Prostate gland (tissue), 2 donors: ENCODE measurements at regions not wholly inside any gene's neighbourhood (a gene's known extent, or its start where the extent isn't known, plus 50 kb on each side); places are given as distances from the start of the nearest gene placed in this dataset.

Experiments
- DNase-seq: peaks from one replicate; pipeline ENCODE4 v3.0.0-alpha.2; 2019; ENCODE audit warnings: low spot score
- H3K27ac ChIP-seq, 2 donors: fragments of 200-600 bp; sonication (generic); 2 replicates each; pipeline ENCODE4 v1.5.1; 2017 to 2019
- H3K27me3 ChIP-seq: fragments of 200-600 bp; sonication (generic); replicated peaks from 2 replicates; pipeline ENCODE4 v1.5.1; 2019; ENCODE audit not compliant: insufficient read depth
- H3K36me3 ChIP-seq, 2 donors: fragments of 200-600 bp; sonication (generic); 1 replicate in 1 of 2; 2 replicates in 1 of 2; pipeline versions ENCODE4 v1.5.1 to v1.8.1; 2017 to 2019
- H3K4me1 ChIP-seq: fragments of 200-600 bp; sonication (generic); replicated peaks from 2 replicates; pipeline ENCODE4 v1.5.1; 2019
- H3K4me3 ChIP-seq, 2 donors: fragments of 200-600 bp; sonication (generic); 2 replicates each; pipeline ENCODE4 v1.5.1; 2017 to 2019
- H3K9me3 ChIP-seq: fragments of 200-600 bp; sonication (generic); 2 replicates; pipeline ENCODE4 v1.5.1; 2017
- POLR2A ChIP-seq: fragments of 450-650 bp; IDR thresholded peaks from one replicate; pipeline ENCODE4 v1.6.1; 2016; ENCODE audit warnings: antibody characterized with exemption, mild to moderate bottlenecking
- POLR2AphosphoS5 ChIP-seq: sonication (generic); formaldehyde crosslinking; IDR thresholded peaks from one replicate; pipeline ENCODE4 v1.6.1; 2017; ENCODE audit warnings: antibody characterized with exemption
- WGBS: methylation state at CpG from one replicate; pipeline ENCODE4 v1.1.5; 2018; 5-methylcytosine and 5-hydroxymethylcytosine counted together
- intact Hi-C: fragments of 100-400 bp; cut with DNase I; formaldehyde crosslinking; loops from one replicate; pipeline ENCODE4 v1.14.2; 2022
- TF ChIP-seq, protein P1 (sequence below), 4 experiments: fragments of 200-600 bp in 2 of 4; fragments of 450-650 bp in 2 of 4; sonication (generic) in 2 of 4; IDR thresholded peaks; 1 replicate in 3 of 4; 2 replicates in 1 of 4; pipeline ENCODE4 v1.5.1; 2016 to 2019; ENCODE audit warnings: antibody characterized with exemption in 4 of 4, mild to moderate bottlenecking in 2 of 4, moderate library complexity in 2 of 4

DNA sequence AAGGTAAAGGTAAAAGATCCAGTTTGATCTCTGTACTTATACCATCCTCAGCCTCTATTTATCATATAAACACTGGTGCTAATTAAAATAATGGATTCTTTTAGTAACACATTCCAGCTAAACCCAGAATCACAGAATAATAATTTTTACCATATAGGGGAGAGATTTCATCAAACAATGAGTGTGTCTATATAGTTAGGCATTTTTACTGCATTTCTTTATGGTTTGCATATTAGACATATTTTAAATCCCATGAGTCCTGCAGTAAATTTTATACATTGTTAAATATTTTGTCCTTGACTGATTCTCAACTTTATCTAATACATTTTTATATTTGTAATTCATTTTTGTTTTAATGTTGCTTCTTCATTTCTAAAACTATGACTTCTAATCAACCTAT lies 323.7 kb upstream of the AGTR1 start:
- no peak for DNase-seq
- Histone ChIP-seq H3K4me3 (no peak overlapping the region), H3K36me3 (no peaks in the 10 kb centered on the region), H3K27ac (no peak overlapping the region), H3K4me1 (no peaks in the 10 kb centered on the region), H3K27me3 (no peaks in the 10 kb centered on the region), H3K9me3 (no peaks in the 10 kb centered on the region)
- intact Hi-C loops: no loop called here
- TF ChIP-seq POLR2A (no peak), POLR2AphosphoS5 (no peak)
- TF ChIP-seq, protein P1, sequence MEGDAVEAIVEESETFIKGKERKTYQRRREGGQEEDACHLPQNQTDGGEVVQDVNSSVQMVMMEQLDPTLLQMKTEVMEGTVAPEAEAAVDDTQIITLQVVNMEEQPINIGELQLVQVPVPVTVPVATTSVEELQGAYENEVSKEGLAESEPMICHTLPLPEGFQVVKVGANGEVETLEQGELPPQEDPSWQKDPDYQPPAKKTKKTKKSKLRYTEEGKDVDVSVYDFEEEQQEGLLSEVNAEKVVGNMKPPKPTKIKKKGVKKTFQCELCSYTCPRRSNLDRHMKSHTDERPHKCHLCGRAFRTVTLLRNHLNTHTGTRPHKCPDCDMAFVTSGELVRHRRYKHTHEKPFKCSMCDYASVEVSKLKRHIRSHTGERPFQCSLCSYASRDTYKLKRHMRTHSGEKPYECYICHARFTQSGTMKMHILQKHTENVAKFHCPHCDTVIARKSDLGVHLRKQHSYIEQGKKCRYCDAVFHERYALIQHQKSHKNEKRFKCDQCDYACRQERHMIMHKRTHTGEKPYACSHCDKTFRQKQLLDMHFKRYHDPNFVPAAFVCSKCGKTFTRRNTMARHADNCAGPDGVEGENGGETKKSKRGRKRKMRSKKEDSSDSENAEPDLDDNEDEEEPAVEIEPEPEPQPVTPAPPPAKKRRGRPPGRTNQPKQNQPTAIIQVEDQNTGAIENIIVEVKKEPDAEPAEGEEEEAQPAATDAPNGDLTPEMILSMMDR (IDR thresholded peaks at IDR 0.05): no peak

DNA sequence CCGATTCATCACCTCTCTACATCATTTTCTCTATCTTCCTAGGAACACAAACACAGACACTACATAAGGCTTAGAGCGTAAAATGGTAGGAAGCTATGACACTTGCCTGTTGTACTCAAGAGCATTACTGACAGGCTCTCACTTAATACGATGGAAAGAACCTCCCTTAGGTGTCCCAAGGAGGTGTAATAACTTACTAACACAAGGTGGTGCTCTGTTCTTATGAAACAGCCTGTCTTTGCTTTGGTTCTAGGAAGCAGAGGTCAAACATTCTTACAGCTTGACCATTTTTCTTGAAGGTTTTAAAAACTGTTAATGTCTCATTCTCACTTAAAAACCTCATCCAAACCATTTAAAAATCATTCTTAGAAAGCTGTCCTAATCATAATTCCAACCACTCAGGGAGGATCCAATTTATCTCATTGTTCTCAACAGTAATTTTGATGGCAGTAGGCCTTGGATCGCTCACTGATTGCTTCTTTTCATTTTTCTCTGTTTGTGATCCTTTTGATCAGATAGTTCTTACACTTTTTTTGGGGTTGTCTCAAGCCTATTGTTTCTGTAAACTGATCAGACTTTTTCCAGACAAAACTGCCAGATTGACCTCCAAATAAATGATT lies 317.8 kb upstream of the AGTR1 start:
- TF ChIP-seq POLR2AphosphoS5: peak; percentile 7
- no peak for TF ChIP-seq POLR2A
- TF ChIP-seq, protein P1 (IDR thresholded peaks at IDR 0.05): peak in 3 of 4 experiments; percentile 41 to 66 (median 54)
- Histone ChIP-seq H3K27ac (no peak overlapping the region), H3K27me3 (no peaks in the 10 kb centered on the region), H3K4me1 (no peaks in the 10 kb centered on the region), H3K36me3 (no peaks in the 10 kb centered on the region), H3K9me3 (no peaks in the 10 kb centered on the region), H3K4me3 (no peak overlapping the region)
- peak; percentile 5 for DNase-seq
- intact Hi-C loops: loop anchor here (5.0 kb wide), 1 partner anchor 337 kb away; no protein-coding TSS in a partner anchor
- 59% methylated on average over 4 of the region's 4 CpGs for WGBS

DNA sequence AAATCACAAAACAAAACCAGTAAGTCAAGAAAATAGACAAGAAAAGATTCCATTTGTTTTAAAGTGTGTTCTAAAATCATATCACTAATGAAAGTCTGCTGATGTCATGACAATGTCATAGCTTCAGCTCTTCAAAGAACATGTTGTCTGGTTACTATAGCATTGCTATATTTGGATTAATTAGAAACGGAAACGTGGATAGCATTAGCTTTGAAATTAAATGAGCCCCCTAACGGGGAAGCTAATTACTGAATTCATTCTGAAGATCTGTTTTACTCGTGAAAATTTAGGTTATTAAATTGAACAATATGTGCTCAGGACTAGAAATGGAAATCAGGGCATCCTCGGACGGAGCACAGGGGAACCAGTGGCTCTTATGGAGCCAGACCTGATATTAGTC lies 316.7 kb upstream of the AGTR1 start:
- Histone ChIP-seq H3K27ac (no peak overlapping the region), H3K27me3 (no peaks in the 10 kb centered on the region), H3K9me3 (no peaks in the 10 kb centered on the region), H3K4me1 (no peaks in the 10 kb centered on the region), H3K36me3 (no peaks in the 10 kb centered on the region), H3K4me3 (no peak overlapping the region)
- DNase-seq: no peak
- WGBS: 85% methylated on average over 6 of the region's 6 CpGs
- intact Hi-C loops: loop anchor here (5.0 kb wide), 1 partner anchor 336 kb away; no protein-coding TSS in a partner anchor
- TF ChIP-seq, protein P1 (IDR thresholded peaks at IDR 0.05): no peak
- TF ChIP-seq POLR2A: no peak
- TF ChIP-seq POLR2AphosphoS5: no peak

DNA sequence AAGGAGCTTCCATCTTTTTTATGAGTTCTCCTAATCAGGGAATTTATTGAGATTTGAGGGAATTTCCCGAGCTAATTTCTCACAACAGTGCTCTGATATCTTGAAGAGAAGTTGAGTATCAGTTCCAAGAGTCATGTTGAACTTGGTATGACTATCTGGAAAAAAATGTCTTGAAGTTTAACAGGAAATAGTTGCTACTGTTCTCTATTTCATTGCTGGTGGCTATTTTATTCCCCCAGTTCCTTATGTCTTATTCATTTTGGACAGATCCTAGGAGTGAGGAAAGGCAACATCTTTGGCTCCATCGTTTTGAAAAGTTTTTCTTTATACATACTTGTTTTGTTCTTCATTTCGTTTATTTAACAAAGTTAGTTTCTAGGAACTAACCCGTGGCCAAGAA lies 307.8 kb upstream of the AGTR1 start:
- Histone ChIP-seq H3K4me1 (no peaks in the 10 kb centered on the region), H3K9me3 (no peaks in the 10 kb centered on the region), H3K4me3 (no peak overlapping the region), H3K36me3 (no peaks in the 10 kb centered on the region), H3K27ac (no peak overlapping the region), H3K27me3 (no peaks in the 10 kb centered on the region)
- DNase-seq: no peak
- TF ChIP-seq POLR2AphosphoS5 (no peak), POLR2A (no peak)
- TF ChIP-seq, protein P1 (IDR thresholded peaks at IDR 0.05): no peak
- intact Hi-C loops: no loop called here
- 56% methylated on average over 4 of the region's 4 CpGs for WGBS

DNA sequence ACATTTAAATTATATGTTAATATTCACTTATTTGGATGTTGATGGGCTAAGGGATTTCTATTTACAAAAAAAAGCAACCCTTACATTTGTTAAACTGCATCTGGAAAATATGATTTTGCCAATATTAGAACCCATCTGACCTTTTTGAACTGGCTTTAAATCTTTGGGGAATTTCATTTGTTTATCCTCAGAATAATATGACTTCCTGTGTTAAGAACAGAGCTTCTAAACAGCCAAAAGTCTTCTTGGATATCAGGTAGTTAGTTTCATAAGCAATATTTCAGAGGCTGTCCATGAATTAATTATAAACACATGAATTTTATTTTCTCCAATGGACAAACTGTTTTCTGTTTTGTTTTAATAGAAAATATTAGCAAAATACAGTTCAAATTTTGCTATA lies 301.9 kb upstream of the AGTR1 start:
- intact Hi-C loops: no loop called here

More for the DNA sequence above, 301.9 kb upstream of the AGTR1 start:
- H3K27me3 ChIP-seq: no peaks in the 10 kb centered on the region
- no peak for DNase-seq
- H3K27ac ChIP-seq: no peak overlapping the region
- TF ChIP-seq, protein P1 (IDR thresholded peaks at IDR 0.05): no peak
- no peak for TF ChIP-seq POLR2AphosphoS5
- TF ChIP-seq POLR2A: no peak
- no peak overlapping the region for H3K4me3 ChIP-seq
- no peaks in the 10 kb centered on the region for H3K36me3 ChIP-seq
- H3K9me3 ChIP-seq: no peaks in the 10 kb centered on the region
- no peaks in the 10 kb centered on the region for H3K4me1 ChIP-seq
